ENCODE measurements at regions not wholly inside any gene's neighbourhood (a gene's known extent, or its start where the extent isn't known, plus 50 kb on each side); places are given as distances from the start of the nearest gene placed in this dataset.

- Histone ChIP-seq H3K27ac (ENCODE audit: low read depth, low read length) (no peak overlapping the region), H3K4ac (ENCODE audit: low read depth, low read length) (no peak overlapping the region), H2AK5ac (ENCODE audit: low read length) (no peak overlapping the region), H4K8ac (ENCODE audit: low read depth, low read length) (no peak overlapping the region), H4K12ac (ENCODE audit: low read depth, low read length) (no peak overlapping the region), H3K4me2 (ENCODE audit: low read length) (no peak overlapping the region), H4K91ac (ENCODE audit: low read depth, low read length) (no peak overlapping the region), H3K23ac (ENCODE audit: low read length) (no peak overlapping the region), H3K4me3 (ENCODE audit: low read depth, low read length) (no peak overlapping the region), H2AFZ (ENCODE audit: insufficient read depth, low read length, poor library complexity) (no peak overlapping the region), H2BK5ac (ENCODE audit: low read depth, low read length, poor library complexity) (no peak overlapping the region), H3K9ac (ENCODE audit: low read length) (no peak overlapping the region), H3K4me1 (ENCODE audit: control insufficient read depth in 1 of 2, insufficient read depth in 2 of 2, low read length in 2 of 2) (no peaks in the 10 kb centered on the region), H2BK12ac (ENCODE audit: low read length) (no peak overlapping the region), H3K27me3 (ENCODE audit: insufficient read depth, low read length) (no peaks in the 10 kb centered on the region), H2BK120ac (ENCODE audit: insufficient read depth, low read length, poor library complexity) (no peak overlapping the region), H3K14ac (ENCODE audit: low read length) (no peak overlapping the region), H3K79me2 (ENCODE audit: control insufficient read depth, insufficient read depth, low read length, poor library complexity) (no peaks in the 10 kb centered on the region), H3K36me3 (ENCODE audit: control insufficient read depth in 1 of 2, insufficient read depth in 2 of 2, low read length in 2 of 2) (no peaks in the 10 kb centered on the region), H3K18ac (ENCODE audit: low read length) (no peak overlapping the region), H3K79me1 (ENCODE audit: low read length) (no peaks in the 10 kb centered on the region), H3K9me3 (ENCODE audit: insufficient read depth, low read depth, low read length) (no peaks in the 10 kb centered on the region)
- no CpG with 5 or more reads among the region's 2 CpGs for WGBS (ENCODE audit: extremely low coverage, insufficient coverage, insufficient read length)
- DNase-seq: no peak
These were observed 358.3 kb upstream of the TECRL start for GRCh38 chr4:64767547-64767946.

DNA sequence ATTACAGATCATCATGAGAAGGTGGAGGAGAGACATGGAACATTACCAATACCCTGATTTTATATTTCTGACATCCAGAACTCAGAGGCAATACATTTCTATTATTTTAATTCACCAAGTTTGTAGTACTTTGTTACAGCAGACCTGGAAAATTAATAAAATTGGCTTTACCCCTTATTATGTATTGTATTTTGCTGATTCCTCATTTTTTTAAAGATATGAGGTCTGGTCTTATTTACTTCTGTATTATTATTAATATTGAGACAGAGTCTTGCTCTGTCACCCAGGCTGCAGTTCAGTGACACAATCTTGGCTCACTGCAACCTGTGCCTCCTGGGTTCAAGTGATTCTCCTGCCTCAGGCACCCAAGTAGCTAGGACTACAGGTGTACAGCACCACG is 357.3 kb upstream of the TECRL start:
- Histone ChIP-seq H3K14ac (ENCODE audit: low read length) (no peak overlapping the region), H3K27ac (ENCODE audit: low read depth, low read length) (no peak overlapping the region), H2BK5ac (ENCODE audit: low read depth, low read length, poor library complexity) (no peak overlapping the region), H3K27me3 (ENCODE audit: insufficient read depth, low read length) (no peaks in the 10 kb centered on the region), H3K36me3 (ENCODE audit: control insufficient read depth in 1 of 2, insufficient read depth in 2 of 2, low read length in 2 of 2) (no peaks in the 10 kb centered on the region), H4K8ac (ENCODE audit: low read depth, low read length) (no peak overlapping the region), H3K18ac (ENCODE audit: low read length) (no peak overlapping the region), H2BK12ac (ENCODE audit: low read length) (no peak overlapping the region), H3K4me2 (ENCODE audit: low read length) (no peak overlapping the region), H3K9ac (ENCODE audit: low read length) (no peak overlapping the region), H2BK120ac (ENCODE audit: insufficient read depth, low read length, poor library complexity) (no peak overlapping the region), H2AFZ (ENCODE audit: insufficient read depth, low read length, poor library complexity) (no peak overlapping the region), H3K9me3 (ENCODE audit: insufficient read depth, low read depth, low read length) (no peaks in the 10 kb centered on the region), H3K23ac (ENCODE audit: low read length) (no peak overlapping the region), H3K79me2 (ENCODE audit: control insufficient read depth, insufficient read depth, low read length, poor library complexity) (no peaks in the 10 kb centered on the region), H3K79me1 (ENCODE audit: low read length) (no peaks in the 10 kb centered on the region), H4K91ac (ENCODE audit: low read depth, low read length) (no peak overlapping the region), H4K12ac (ENCODE audit: low read depth, low read length) (no peak overlapping the region), H3K4me3 (ENCODE audit: low read depth, low read length) (no peak overlapping the region), H2AK5ac (ENCODE audit: low read length) (no peak overlapping the region), H3K4ac (ENCODE audit: low read depth, low read length) (no peak overlapping the region), H3K4me1 (ENCODE audit: control insufficient read depth in 1 of 2, insufficient read depth in 2 of 2, low read length in 2 of 2) (no peaks in the 10 kb centered on the region)
- WGBS (ENCODE audit: extremely low coverage, insufficient coverage, insufficient read length): no CpG with 5 or more reads among the region's 1 CpG
- no peak for DNase-seq

GRCh38 chr4:64756016-64756415 is 346.8 kb upstream of the TECRL start:
- H3K27ac ChIP-seq (ENCODE audit: low read depth, low read length): no peak overlapping the region
- no peak overlapping the region for H3K18ac ChIP-seq (ENCODE audit: low read length)
- no peak overlapping the region for H2AFZ ChIP-seq (ENCODE audit: insufficient read depth, low read length, poor library complexity)
- H3K14ac ChIP-seq (ENCODE audit: low read length): no peak overlapping the region
- H3K4me1 ChIP-seq (ENCODE audit: control insufficient read depth in 1 of 2, insufficient read depth in 2 of 2, low read length in 2 of 2): no peaks in the 10 kb centered on the region
- H3K4ac ChIP-seq (ENCODE audit: low read depth, low read length): no peak overlapping the region
- no peaks in the 10 kb centered on the region for H3K79me2 ChIP-seq (ENCODE audit: control insufficient read depth, insufficient read depth, low read length, poor library complexity)
- no peak overlapping the region for H4K12ac ChIP-seq (ENCODE audit: low read depth, low read length)
- H3K9ac ChIP-seq (ENCODE audit: low read length): no peak overlapping the region
- no peaks in the 10 kb centered on the region for H3K36me3 ChIP-seq (ENCODE audit: control insufficient read depth in 1 of 2, insufficient read depth in 2 of 2, low read length in 2 of 2)
- H3K27me3 ChIP-seq (ENCODE audit: insufficient read depth, low read length): no peaks in the 10 kb centered on the region
- no peak overlapping the region for H3K4me3 ChIP-seq (ENCODE audit: low read depth, low read length)
- no peak for DNase-seq
- no peak overlapping the region for H2BK120ac ChIP-seq (ENCODE audit: insufficient read depth, low read length, poor library complexity)
- no peak overlapping the region for H4K91ac ChIP-seq (ENCODE audit: low read depth, low read length)
- no peak overlapping the region for H2AK5ac ChIP-seq (ENCODE audit: low read length)
- no CpG with 5 or more reads among the region's 2 CpGs for WGBS (ENCODE audit: extremely low coverage, insufficient coverage, insufficient read length)
- no peak overlapping the region for H2BK5ac ChIP-seq (ENCODE audit: low read depth, low read length, poor library complexity)
- H4K8ac ChIP-seq (ENCODE audit: low read depth, low read length): no peak overlapping the region
- no peak overlapping the region for H3K23ac ChIP-seq (ENCODE audit: low read length)
- H3K79me1 ChIP-seq (ENCODE audit: low read length): no peaks in the 10 kb centered on the region
- peaks cover 5% of the 10 kb centered on the region for H3K9me3 ChIP-seq (ENCODE audit: insufficient read depth, low read depth, low read length)
- no peak overlapping the region for H3K4me2 ChIP-seq (ENCODE audit: low read length)
- no peak overlapping the region for H2BK12ac ChIP-seq (ENCODE audit: low read length)

GRCh38 chr4:64747919-64748715 is 338.9 kb upstream of the TECRL start:
- Histone ChIP-seq H3K4ac (ENCODE audit: low read depth, low read length) (no peak overlapping the region), H3K14ac (ENCODE audit: low read length) (no peak overlapping the region), H4K12ac (ENCODE audit: low read depth, low read length) (no peak overlapping the region), H3K36me3 (ENCODE audit: control insufficient read depth in 1 of 2, insufficient read depth in 2 of 2, low read length in 2 of 2) (no peaks in the 10 kb centered on the region), H4K8ac (ENCODE audit: low read depth, low read length) (no peak overlapping the region), H3K4me3 (ENCODE audit: low read depth, low read length) (peak overlapping the region; percentile 48), H3K18ac (ENCODE audit: low read length) (no peak overlapping the region), H3K27ac (ENCODE audit: low read depth, low read length) (no peak overlapping the region), H3K27me3 (ENCODE audit: insufficient read depth, low read length) (no peaks in the 10 kb centered on the region), H2AK5ac (ENCODE audit: low read length) (no peak overlapping the region), H4K91ac (ENCODE audit: low read depth, low read length) (no peak overlapping the region), H3K9ac (ENCODE audit: low read length) (no peak overlapping the region), H3K79me1 (ENCODE audit: low read length) (no peaks in the 10 kb centered on the region), H3K9me3 (ENCODE audit: insufficient read depth, low read depth, low read length) (peaks cover 4% of the 10 kb centered on the region), H2BK120ac (ENCODE audit: insufficient read depth, low read length, poor library complexity) (no peak overlapping the region), H3K23ac (ENCODE audit: low read length) (no peak overlapping the region), H3K4me2 (ENCODE audit: low read length) (no peak overlapping the region), H2BK5ac (ENCODE audit: low read depth, low read length, poor library complexity) (no peak overlapping the region), H2BK12ac (ENCODE audit: low read length) (no peak overlapping the region), H3K4me1 (ENCODE audit: control insufficient read depth in 1 of 2, insufficient read depth in 2 of 2, low read length in 2 of 2) (no peaks in the 10 kb centered on the region), H3K79me2 (ENCODE audit: control insufficient read depth, insufficient read depth, low read length, poor library complexity) (no peaks in the 10 kb centered on the region), H2AFZ (ENCODE audit: insufficient read depth, low read length, poor library complexity) (no peak overlapping the region)
- no CpG with 5 or more reads among the region's 21 CpGs for WGBS (ENCODE audit: extremely low coverage, insufficient coverage, insufficient read length)
- no peak for DNase-seq
